ENCODE measurements at regions not wholly inside any gene's neighbourhood (a gene's known extent, or its start where the extent isn't known, plus 50 kb on each side); places are given as distances from the start of the nearest gene placed in this dataset.
A peak's percentile ranks its signal among the peaks of the same experiment; 100 is the strongest.

GRCh38 chr18:73735836-73736235 lies 411.8 kb downstream of the FBXO15 start:
- no peak for DNase-seq (ENCODE audit: low spot score)

- no peak for DNase-seq (ENCODE audit: low spot score)
Observed at GRCh38 chr18:73733806-73734314, 413.8 kb downstream of the FBXO15 start.

GRCh38 chr18:73733376-73733775 lies 414.3 kb downstream of the FBXO15 start:
- DNase-seq (ENCODE audit: low spot score), result no peak

GRCh38 chr18:73728657-73729056 lies 419.0 kb downstream of the FBXO15 start:
- DNase-seq (ENCODE audit: low spot score), result no peak

GRCh38 chr18:73724958-73725357 lies 422.7 kb downstream of the FBXO15 start:
- peak; percentile 36 for DNase-seq (ENCODE audit: low spot score)

GRCh38 chr18:73719611-73720010 lies 428.0 kb downstream of the FBXO15 start:
- DNase-seq (ENCODE audit: low spot score), result no peak

GRCh38 chr18:73717570-73717969 lies 430.1 kb downstream of the FBXO15 start:
- no peak for DNase-seq (ENCODE audit: low spot score)

GRCh38 chr18:73715210-73715670 lies 432.4 kb downstream of the FBXO15 start:
- DNase-seq (ENCODE audit: low spot score), result no peak

- DNase-seq (ENCODE audit: low spot score), result no peak
Observed at GRCh38 chr18:73714466-73714865, 433.2 kb downstream of the FBXO15 start.

- DNase-seq (ENCODE audit: low spot score), result no peak
Observed at GRCh38 chr18:73711256-73711655, 436.4 kb downstream of the FBXO15 start.

- DNase-seq (ENCODE audit: low spot score), result no peak
Observed at GRCh38 chr18:73708591-73708990, 439.0 kb downstream of the FBXO15 start.

- DNase-seq (ENCODE audit: low spot score), result no peak
Observed at GRCh38 chr18:73707035-73707434, 440.6 kb downstream of the FBXO15 start.

- DNase-seq (ENCODE audit: low spot score), result no peak
Observed at GRCh38 chr18:73697353-73697752, 450.3 kb downstream of the FBXO15 start.

GRCh38 chr18:73696698-73697097 lies 450.9 kb downstream of the FBXO15 start:
- DNase-seq (ENCODE audit: low spot score), result no peak

- DNase-seq (ENCODE audit: low spot score), result no peak
Observed at GRCh38 chr18:73696171-73696570, 451.5 kb downstream of the FBXO15 start.

GRCh38 chr18:73693091-73693490 lies 454.5 kb downstream of the FBXO15 start:
- DNase-seq (ENCODE audit: low spot score), result no peak

- no peak for DNase-seq (ENCODE audit: low spot score)
Observed at GRCh38 chr18:73691624-73692023, 456.0 kb downstream of the FBXO15 start.

- DNase-seq (ENCODE audit: low spot score), result no peak
Observed at GRCh38 chr18:73691118-73691517, 456.5 kb downstream of the FBXO15 start.

GRCh38 chr18:73690222-73690621 lies 457.4 kb downstream of the FBXO15 start:
- DNase-seq (ENCODE audit: low spot score), result no peak

- no peak for DNase-seq (ENCODE audit: low spot score)
Observed at GRCh38 chr18:73688851-73689711, 458.6 kb downstream of the FBXO15 start.

- no peak for DNase-seq (ENCODE audit: low spot score)
Observed at GRCh38 chr18:73688161-73688560, 459.5 kb downstream of the FBXO15 start.

GRCh38 chr18:73684647-73685046 lies 463.0 kb downstream of the FBXO15 start:
- no peak for DNase-seq (ENCODE audit: low spot score)

GRCh38 chr18:73683409-73684238 lies 464.0 kb downstream of the FBXO15 start:
- DNase-seq (ENCODE audit: low spot score), result no peak
